Neuronal stem cell (in vitro differentiated cells): ENCODE measurements at regions not wholly inside any gene's neighbourhood (a gene's known extent, or its start where the extent isn't known, plus 50 kb on each side); places are given as distances from the start of the nearest gene placed in this dataset.

Experiments
- DNase-seq: peaks from one replicate; pipeline ENCODE4 v3.0.0-alpha.2; 2013; ENCODE audit warnings: low spot score
- H2AFZ ChIP-seq: one replicate; pipeline ENCODE4 v1.6.1; 2013; ENCODE audit warnings: mild to moderate bottlenecking, low read length, inconsistent platforms
- H2AK5ac ChIP-seq: 2 replicates; pipeline ENCODE4 v1.6.1; 2013; ENCODE audit warnings: low read depth, mild to moderate bottlenecking, inconsistent platforms, low read length, moderate library complexity, mixed read lengths
- H2BK120ac ChIP-seq: 2 replicates; pipeline ENCODE4 v1.6.1; 2013; ENCODE audit warnings: low read depth, mild to moderate bottlenecking, inconsistent platforms, low read length, moderate library complexity, mixed read lengths
- H2BK12ac ChIP-seq: one replicate; pipeline ENCODE4 v1.6.1; 2013; ENCODE audit warnings: low read length, inconsistent platforms
- H2BK15ac ChIP-seq: 2 replicates; pipeline ENCODE4 v1.6.1; 2013; ENCODE audit warnings: mild to moderate bottlenecking, low read length, inconsistent platforms, mixed read lengths
- H2BK5ac ChIP-seq: one replicate; pipeline ENCODE4 v1.6.1; 2013; ENCODE audit warnings: inconsistent platforms, mild to moderate bottlenecking, low read length, moderate library complexity
- H3K14ac ChIP-seq: one replicate; pipeline ENCODE4 v1.6.1; 2013; ENCODE audit warnings: low read length, inconsistent platforms
- H3K18ac ChIP-seq: 2 replicates; pipeline ENCODE4 v1.6.1; 2013; ENCODE audit warnings: low read length, inconsistent platforms
- H3K23ac ChIP-seq: 2 replicates; pipeline ENCODE4 v1.6.1; 2013; ENCODE audit warnings: low read depth, mild to moderate bottlenecking, mixed read lengths, low read length, inconsistent platforms; ENCODE audit not compliant: poor library complexity
- H3K27ac ChIP-seq: replicated peaks from 3 replicates; pipeline ENCODE4 v1.5.1; 2013; ENCODE audit warnings: low read length, inconsistent platforms
- H3K27me3 ChIP-seq, 3 experiments: 2 replicates each; pipeline ENCODE4 v1.6.1; 2013; ENCODE audit warnings: low read length in 3 of 3, mild to moderate bottlenecking in 2 of 3, inconsistent platforms in 1 of 3, low read depth in 1 of 3, mixed read lengths in 1 of 3, moderate library complexity in 1 of 3; ENCODE audit not compliant: control insufficient read depth in 3 of 3, insufficient read depth in 3 of 3
- H3K36me3 ChIP-seq, 2 donors: replicated peaks in 1 of 2; 2 replicates each; pipeline ENCODE4 v1.6.1; 2013; ENCODE audit warnings: low read length in 2 of 2; ENCODE audit not compliant: control insufficient read depth in 2 of 2, insufficient read depth in 2 of 2
- H3K4ac ChIP-seq: 2 replicates; pipeline ENCODE4 v1.6.1; 2013; ENCODE audit warnings: inconsistent platforms, mild to moderate bottlenecking, low read length, moderate library complexity
- H3K4me1 ChIP-seq, 2 donors: 1 replicate in 1 of 2; 2 replicates in 1 of 2; pipeline ENCODE4 v1.6.1; 2013; ENCODE audit warnings: low read length in 2 of 2, low read depth in 1 of 2; ENCODE audit not compliant: control insufficient read depth in 2 of 2, insufficient read depth in 1 of 2
- H3K4me2 ChIP-seq: one replicate; pipeline ENCODE4 v1.6.1; 2013; ENCODE audit warnings: mild to moderate bottlenecking, low read length, inconsistent platforms; ENCODE audit not compliant: insufficient read depth, poor library complexity, severe bottlenecking
- H3K4me3 ChIP-seq, 2 donors: 2 replicates each; pipeline ENCODE4 v1.5.1; 2013; ENCODE audit warnings: low read length in 2 of 2, mild to moderate bottlenecking in 2 of 2, inconsistent platforms in 1 of 2, moderate library complexity in 1 of 2
- H3K79me1 ChIP-seq: one replicate; pipeline ENCODE4 v1.6.1; 2013; ENCODE audit warnings: low read depth, mild to moderate bottlenecking, inconsistent platforms, low read length, moderate library complexity
- H3K9ac ChIP-seq: one replicate; pipeline ENCODE4 v1.6.1; 2013; ENCODE audit warnings: mild to moderate bottlenecking, low read depth, low read length, inconsistent platforms; ENCODE audit not compliant: poor library complexity
- H3K9me3 ChIP-seq, 2 donors: replicated peaks in 1 of 2; 2 replicates each; pipeline versions ENCODE3 to v1.6.1; 2013; ENCODE audit warnings: low read length in 2 of 2, mild to moderate bottlenecking in 2 of 2, inconsistent platforms in 1 of 2, low read depth in 1 of 2, mixed read lengths in 1 of 2, moderate library complexity in 1 of 2; ENCODE audit not compliant: control insufficient read depth in 2 of 2, insufficient read depth in 1 of 2
- H4K8ac ChIP-seq: one replicate; pipeline ENCODE4 v1.6.1; 2013; ENCODE audit warnings: low read depth, mild to moderate bottlenecking, inconsistent platforms, low read length, moderate library complexity
- H4K91ac ChIP-seq: one replicate; pipeline ENCODE4 v1.6.1; 2013; ENCODE audit warnings: low read length, low read depth, mild to moderate bottlenecking, inconsistent platforms; ENCODE audit not compliant: poor library complexity
- WGBS, 2 donors: extraction: QIAGEN DNeasy Blood & Tissue Kit; methylation state at CpG; one replicate each; pipeline ENCODE4 v1.1.7; 2013; ENCODE audit warnings: missing lambda C conversion rate in 2 of 2, mixed read lengths in 1 of 2; ENCODE audit not compliant: insufficient read length in 2 of 2, insufficient replicate concordance in 1 of 2; ENCODE audit errors: extremely low coverage in 2 of 2; 5-methylcytosine and 5-hydroxymethylcytosine counted together

DNA sequence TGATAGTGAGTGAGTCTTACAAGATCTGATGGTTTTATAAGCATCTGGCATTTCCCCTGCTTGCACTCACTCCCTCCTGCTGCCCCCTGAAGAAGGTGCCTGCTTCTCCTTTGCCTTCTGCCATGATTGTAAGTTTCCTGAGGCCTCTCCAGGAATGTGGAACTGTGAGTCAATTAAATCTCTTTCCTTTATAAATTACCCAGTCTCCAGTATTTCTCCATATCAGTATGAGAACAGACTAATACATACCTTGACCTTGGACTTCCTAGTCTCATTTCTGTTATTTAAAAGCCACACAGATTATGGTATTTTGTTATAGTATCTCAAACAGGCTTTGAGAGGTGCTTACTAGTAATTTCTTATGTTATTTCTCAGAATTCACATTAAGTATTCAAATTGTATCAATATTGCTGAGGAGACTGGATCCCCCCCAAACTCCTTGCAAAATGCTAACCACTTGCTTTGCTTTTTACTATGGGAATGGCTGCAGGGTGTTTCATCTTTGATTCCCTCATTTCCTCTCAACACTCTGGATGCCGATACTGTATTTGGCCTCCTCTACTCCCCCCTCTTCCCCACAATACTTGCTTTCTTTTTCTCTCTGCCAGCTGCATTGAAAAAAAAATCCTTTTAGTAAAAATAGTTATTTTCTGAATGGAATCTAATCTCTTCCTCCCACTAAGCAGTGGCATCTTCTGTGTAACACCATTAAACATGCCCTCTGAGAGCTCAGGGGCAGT is 96.9 kb upstream of the WLS start:
- Histone ChIP-seq H3K79me1 (no peaks in the 10 kb centered on the region), H3K9ac (no peak overlapping the region), H3K36me3 (no peaks in the 10 kb centered on the region), H3K4me2 (no peak overlapping the region), H2AK5ac (no peak overlapping the region), H3K4me3 (no peak overlapping the region), H3K18ac (no peak overlapping the region), H3K23ac (no peak overlapping the region), H4K8ac (no peak overlapping the region), H2BK12ac (no peak overlapping the region), H2AFZ (no peak overlapping the region), H4K91ac (no peak overlapping the region), H3K14ac (no peak overlapping the region), H3K9me3 (no peaks in the 10 kb centered on the region), H3K4ac (no peak overlapping the region), H3K27ac (no peak overlapping the region), H3K27me3 (no peaks in the 10 kb centered on the region), H2BK120ac (no peak overlapping the region), H2BK5ac (no peak overlapping the region), H2BK15ac (no peak overlapping the region), H3K4me1 (no peaks in the 10 kb centered on the region)
- WGBS, 2 donors = no CpG with 5 or more reads among the region's 1 CpG
- DNase-seq = no peak

DNA sequence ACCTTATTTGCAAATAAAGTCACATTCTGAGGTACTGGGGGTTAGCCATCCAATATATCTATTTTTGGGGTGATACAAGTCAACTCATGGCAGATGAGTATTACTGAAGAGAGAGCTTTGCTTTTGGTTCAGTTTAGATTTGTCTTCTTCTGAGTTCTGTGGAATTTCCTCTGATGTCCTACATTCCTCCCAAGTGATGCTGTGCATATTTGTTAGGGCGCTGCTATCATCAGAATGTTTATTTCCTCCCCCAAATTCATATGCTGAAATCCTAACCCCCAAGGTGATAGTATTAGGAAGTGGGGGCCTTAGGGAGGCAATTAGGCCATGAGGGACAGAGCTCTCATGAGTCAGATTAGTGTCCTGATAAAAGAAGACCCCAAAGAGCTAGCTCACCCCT is 96.2 kb upstream of the WLS start:
- H3K4ac ChIP-seq = no peak overlapping the region
- H2BK12ac ChIP-seq = no peak overlapping the region
- H3K9ac ChIP-seq = no peak overlapping the region
- no peak overlapping the region for H2AFZ ChIP-seq
- H3K4me2 ChIP-seq = no peak overlapping the region
- no peaks in the 10 kb centered on the region for H3K36me3 ChIP-seq
- H3K9me3 ChIP-seq = no peaks in the 10 kb centered on the region
- no peaks in the 10 kb centered on the region for H3K27me3 ChIP-seq
- no peak overlapping the region for H3K23ac ChIP-seq
- H2BK120ac ChIP-seq = no peak overlapping the region
- H4K8ac ChIP-seq = no peak overlapping the region
- no CpG with 5 or more reads among the region's 1 CpG for WGBS, 2 donors
- H3K27ac ChIP-seq = no peak overlapping the region
- DNase-seq = no peak
- H3K79me1 ChIP-seq = no peaks in the 10 kb centered on the region
- H3K18ac ChIP-seq = no peak overlapping the region
- no peaks in the 10 kb centered on the region for H3K4me1 ChIP-seq
- no peak overlapping the region for H3K14ac ChIP-seq
- no peak overlapping the region for H2AK5ac ChIP-seq
- no peak overlapping the region for H2BK15ac ChIP-seq
- no peak overlapping the region for H2BK5ac ChIP-seq
- H4K91ac ChIP-seq = no peak overlapping the region
- H3K4me3 ChIP-seq = no peak overlapping the region

DNA sequence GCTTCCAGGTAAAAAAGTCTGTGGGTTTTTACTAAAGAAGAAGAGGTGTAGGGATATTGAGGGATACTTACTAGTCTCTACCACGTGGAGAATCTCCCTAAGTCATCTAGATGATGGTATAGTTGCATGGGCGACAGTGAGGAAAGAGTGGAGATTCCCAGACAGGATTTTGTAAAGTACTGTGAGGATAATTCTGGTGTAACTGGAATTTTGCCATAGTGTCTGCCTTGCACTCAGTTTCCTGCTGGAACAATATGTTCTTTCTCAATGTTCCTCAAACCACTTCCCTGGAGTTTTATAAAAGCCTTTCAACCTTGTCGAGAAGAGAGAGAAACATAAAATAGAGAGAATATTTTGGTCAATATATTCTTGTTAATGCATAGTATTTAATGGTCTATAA is 95.1 kb upstream of the WLS start:
- no CpG with 5 or more reads among the region's 3 CpGs for WGBS, 2 donors
- Histone ChIP-seq H2BK5ac (no peak overlapping the region), H3K79me1 (no peaks in the 10 kb centered on the region), H3K9ac (no peak overlapping the region), H2BK120ac (no peak overlapping the region), H3K4me2 (no peak overlapping the region), H2AK5ac (no peak overlapping the region), H2BK15ac (no peak overlapping the region), H3K9me3 (no peaks in the 10 kb centered on the region), H3K14ac (no peak overlapping the region), H2AFZ (no peak overlapping the region), H3K23ac (no peak overlapping the region), H4K8ac (no peak overlapping the region), H3K4me1 (no peaks in the 10 kb centered on the region), H4K91ac (no peak overlapping the region), H3K27me3 (no peaks in the 10 kb centered on the region), H3K4ac (no peak overlapping the region), H3K27ac (no peak overlapping the region), H3K18ac (no peak overlapping the region), H2BK12ac (no peak overlapping the region), H3K36me3 (no peaks in the 10 kb centered on the region), H3K4me3 (no peak overlapping the region)
- no peak for DNase-seq

DNA sequence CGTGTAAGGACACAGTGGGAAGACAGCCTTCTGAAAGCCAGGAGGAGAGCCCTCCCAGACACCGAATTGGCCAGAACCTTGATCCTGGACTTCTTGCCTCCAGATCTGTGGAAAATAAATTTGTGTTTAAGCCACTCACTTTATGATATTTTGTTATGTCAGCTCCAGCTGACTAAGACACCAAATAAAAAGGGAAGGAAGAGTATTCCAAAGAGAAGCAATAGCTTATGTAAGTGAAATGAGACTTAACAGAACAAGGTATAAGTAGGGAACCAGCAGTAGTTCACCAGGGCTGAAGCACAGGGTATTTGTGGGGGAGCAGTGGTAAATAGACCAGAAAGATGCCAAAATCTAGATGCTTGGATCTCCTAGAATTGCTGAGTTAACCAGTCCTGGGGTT is 94.2 kb upstream of the WLS start:
- H3K9me3 ChIP-seq = no peaks in the 10 kb centered on the region
- no peak overlapping the region for H3K4me3 ChIP-seq
- DNase-seq = no peak
- H3K36me3 ChIP-seq = no peaks in the 10 kb centered on the region
- H3K14ac ChIP-seq = no peak overlapping the region
- no peak overlapping the region for H2BK120ac ChIP-seq
- H3K27me3 ChIP-seq = no peaks in the 10 kb centered on the region
- no peak overlapping the region for H4K91ac ChIP-seq
- no CpG with 5 or more reads among the region's 2 CpGs for WGBS, 2 donors
- H2AK5ac ChIP-seq = no peak overlapping the region
- H3K79me1 ChIP-seq = no peaks in the 10 kb centered on the region
- H3K4ac ChIP-seq = no peak overlapping the region
- no peak overlapping the region for H3K18ac ChIP-seq
- no peak overlapping the region for H3K27ac ChIP-seq
- H3K4me2 ChIP-seq = no peak overlapping the region
- no peaks in the 10 kb centered on the region for H3K4me1 ChIP-seq
- no peak overlapping the region for H3K23ac ChIP-seq
- no peak overlapping the region for H2BK15ac ChIP-seq
- no peak overlapping the region for H2BK5ac ChIP-seq
- no peak overlapping the region for H4K8ac ChIP-seq
- H3K9ac ChIP-seq = no peak overlapping the region
- H2BK12ac ChIP-seq = no peak overlapping the region
- H2AFZ ChIP-seq = no peak overlapping the region
